HEK293T (cell line): ENCODE measurements at regions not wholly inside any gene's neighbourhood (a gene's known extent, or its start where the extent isn't known, plus 50 kb on each side); places are given as distances from the start of the nearest gene placed in this dataset.

Experiments
- CTBP1 ChIP-seq: fragments of 450-650 bp; IDR thresholded peaks from 2 replicates; pipeline ENCODE4 v1.6.1; 2016; ENCODE audit warnings: borderline replicate concordance
- ELF4 ChIP-seq: fragments of 450-650 bp; IDR thresholded peaks from 2 replicates; pipeline ENCODE4 v1.6.1; 2017; ENCODE audit warnings: antibody characterized with exemption
- FOXK2 ChIP-seq: fragments of 450-650 bp; IDR thresholded peaks from 2 replicates; pipeline ENCODE4 v1.6.1; 2016; ENCODE audit warnings: mild to moderate bottlenecking
- NFRKB ChIP-seq: fragments of 450-650 bp; IDR thresholded peaks from 2 replicates; pipeline ENCODE4 v1.6.1; 2016; ENCODE audit warnings: mild to moderate bottlenecking, moderate library complexity
- SUZ12 ChIP-seq: fragments of 450-650 bp; IDR thresholded peaks from 2 replicates; pipeline ENCODE4 v1.6.1; 2016; ENCODE audit warnings: mild to moderate bottlenecking

DNA sequence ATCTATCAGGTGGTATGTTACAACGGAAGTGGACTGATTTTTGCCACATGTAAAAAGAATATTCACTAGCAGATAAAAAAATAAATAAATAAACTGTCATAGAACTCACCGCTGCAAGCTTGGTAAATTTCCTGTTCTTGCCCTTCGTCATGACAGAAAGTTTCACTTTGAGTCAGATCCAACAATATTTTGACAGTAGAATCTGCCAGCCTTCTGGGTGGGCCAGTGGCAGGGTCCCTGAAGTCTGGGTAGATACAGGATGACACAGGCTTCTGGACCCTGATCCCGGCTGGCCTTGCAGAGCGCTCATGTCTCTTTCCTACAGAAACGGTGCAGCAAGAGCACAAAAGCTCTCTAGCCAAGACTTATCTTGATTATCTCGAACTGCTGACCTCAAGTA lies 97.8 kb upstream of the PMAIP1 start:
- no peak for TF ChIP-seq FOXK2
- TF ChIP-seq ELF4 = no peak
- TF ChIP-seq CTBP1 = no peak
- TF ChIP-seq SUZ12 = no peak
- TF ChIP-seq NFRKB = no peak
